A673 (cell line): ENCODE measurements at regions not wholly inside any gene's neighbourhood (a gene's known extent, or its start where the extent isn't known, plus 50 kb on each side); places are given as distances from the start of the nearest gene placed in this dataset.

Source experiments
- EZH2 ChIP-seq: fragments of 200-600 bp; sonication (generic); IDR thresholded peaks from 2 replicates; pipeline ENCODE4 v1.6.1; 2017; ENCODE audit warnings: borderline replicate concordance, low read depth, mild to moderate bottlenecking, mixed read lengths, antibody characterized with exemption, low read length; ENCODE audit not compliant: poor library complexity, severe bottlenecking
- TF ChIP-seq, protein P1 (sequence below): fragments of 300-800, 200-600 bp; sonication (generic); conservative IDR thresholded peaks from 2 replicates; pipeline ENCODE4 v1.5.1; 2017; ENCODE audit warnings: low read depth, mild to moderate bottlenecking, antibody characterized with exemption, low read length, moderate library complexity, mixed read lengths

GRCh38 chr6:154579485-154579884 is 69.0 kb upstream of the CNKSR3 start:
- TF ChIP-seq, protein P1, sequence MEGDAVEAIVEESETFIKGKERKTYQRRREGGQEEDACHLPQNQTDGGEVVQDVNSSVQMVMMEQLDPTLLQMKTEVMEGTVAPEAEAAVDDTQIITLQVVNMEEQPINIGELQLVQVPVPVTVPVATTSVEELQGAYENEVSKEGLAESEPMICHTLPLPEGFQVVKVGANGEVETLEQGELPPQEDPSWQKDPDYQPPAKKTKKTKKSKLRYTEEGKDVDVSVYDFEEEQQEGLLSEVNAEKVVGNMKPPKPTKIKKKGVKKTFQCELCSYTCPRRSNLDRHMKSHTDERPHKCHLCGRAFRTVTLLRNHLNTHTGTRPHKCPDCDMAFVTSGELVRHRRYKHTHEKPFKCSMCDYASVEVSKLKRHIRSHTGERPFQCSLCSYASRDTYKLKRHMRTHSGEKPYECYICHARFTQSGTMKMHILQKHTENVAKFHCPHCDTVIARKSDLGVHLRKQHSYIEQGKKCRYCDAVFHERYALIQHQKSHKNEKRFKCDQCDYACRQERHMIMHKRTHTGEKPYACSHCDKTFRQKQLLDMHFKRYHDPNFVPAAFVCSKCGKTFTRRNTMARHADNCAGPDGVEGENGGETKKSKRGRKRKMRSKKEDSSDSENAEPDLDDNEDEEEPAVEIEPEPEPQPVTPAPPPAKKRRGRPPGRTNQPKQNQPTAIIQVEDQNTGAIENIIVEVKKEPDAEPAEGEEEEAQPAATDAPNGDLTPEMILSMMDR: no peak
- no peak for TF ChIP-seq EZH2
